GM19467 (cell line): ENCODE measurements at regions not wholly inside any gene's neighbourhood (a gene's known extent, or its start where the extent isn't known, plus 50 kb on each side); places are given as distances from the start of the nearest gene placed in this dataset.

Experiments used
- ATAC-seq: cut with Tn5 transposase; IDR thresholded peaks from one replicate; pipeline ENCODE4 v1.9.1; 2021; ENCODE audit warnings: mild to moderate bottlenecking, moderate library complexity; ENCODE audit not compliant: unreplicated experiment

DNA sequence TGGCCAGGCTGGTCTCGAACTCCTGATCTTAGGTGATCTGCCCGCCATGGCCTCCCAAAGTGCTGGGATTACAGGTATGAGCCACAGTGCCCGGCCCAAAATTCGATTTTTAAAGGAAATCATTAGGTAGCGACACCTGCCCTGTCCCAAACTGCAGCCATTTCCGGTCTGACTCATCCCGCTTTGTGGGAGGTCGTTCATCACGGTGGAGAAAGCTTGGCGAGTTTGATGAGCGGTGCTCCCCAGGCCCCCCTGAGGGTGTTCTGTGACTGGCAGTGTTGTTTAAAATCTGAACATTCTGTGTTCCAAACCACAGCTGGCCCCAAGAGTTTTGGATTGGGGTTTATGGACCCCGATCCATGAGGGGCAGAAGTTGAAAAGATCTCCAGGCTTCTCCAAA, 53.0 kb upstream of the GLI2 start:
- ATAC-seq, result no peak

- ATAC-seq, result no peak
These were observed 52.6 kb upstream of the GLI2 start for GRCh38 chr2:120683081-120683480.

DNA sequence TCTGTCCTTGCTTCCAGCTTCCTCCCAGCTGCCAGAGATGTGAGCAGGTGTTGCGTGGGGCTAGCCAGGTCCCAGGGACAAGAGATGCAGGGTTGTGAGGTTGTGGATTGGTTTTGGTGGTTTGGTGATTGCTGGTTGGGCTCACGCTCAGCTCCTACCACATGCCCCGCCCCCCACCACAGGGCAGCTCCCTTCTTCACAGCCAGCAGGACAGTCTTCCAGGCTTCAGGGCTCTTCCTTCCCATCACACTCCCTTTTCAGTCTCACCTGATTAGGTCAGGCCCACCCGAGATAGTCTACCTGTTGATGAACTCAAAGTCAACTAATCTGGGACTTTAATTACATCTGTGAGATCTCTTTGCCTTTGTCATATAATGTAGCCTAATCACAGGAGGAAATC, 52.0 kb upstream of the GLI2 start:
- no peak for ATAC-seq

DNA sequence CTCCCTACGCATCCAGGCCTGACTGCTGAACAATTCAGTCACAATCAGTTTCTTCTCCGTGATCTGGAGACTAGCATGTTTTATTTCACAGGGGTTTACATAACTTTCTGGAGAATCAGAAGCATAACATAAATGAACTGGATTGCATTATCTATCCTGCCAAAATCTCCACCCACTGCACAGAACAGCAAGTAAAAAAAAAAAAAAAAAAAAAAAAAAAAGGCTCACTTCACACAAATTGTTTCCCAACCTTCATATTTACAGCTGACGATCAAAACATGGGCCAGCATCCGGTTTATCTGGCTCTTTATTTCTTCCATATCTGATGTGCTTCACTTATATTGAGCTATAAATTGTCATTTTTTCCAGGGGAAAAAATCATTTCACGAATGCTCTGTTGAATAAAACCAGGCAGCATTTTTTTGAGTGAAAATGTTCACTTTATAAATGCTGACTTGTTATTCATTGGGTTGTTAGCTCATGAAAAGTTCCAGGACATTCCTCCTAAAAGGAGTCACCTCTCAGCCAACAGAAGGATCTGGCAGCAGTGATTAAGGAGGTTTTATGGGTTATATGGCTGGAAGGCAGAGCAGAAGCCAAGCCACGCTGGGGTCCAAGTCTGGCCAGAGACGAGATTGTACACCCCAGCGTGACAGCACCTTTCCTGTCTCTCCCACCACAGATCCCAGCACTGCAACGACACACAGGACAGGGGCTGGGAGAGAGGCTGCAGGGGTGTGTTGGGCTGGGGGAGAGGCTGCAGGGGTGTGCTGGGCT, 51.2 kb upstream of the GLI2 start:
- no peak for ATAC-seq

GRCh38 chr2:120685066-120685973, 50.3 kb upstream of the GLI2 start:
- ATAC-seq, result no peak
